Right lobe of liver (tissue), 6 donors: ENCODE measurements at regions not wholly inside any gene's neighbourhood (a gene's known extent, or its start where the extent isn't known, plus 50 kb on each side); places are given as distances from the start of the nearest gene placed in this dataset.

Source experiments
- ATAC-seq, 4 donors: fragments of 200-7000 bp; cut with Tn5 transposase; one replicate each; pipeline ENCODE4 v1.9.1; 2020; ENCODE audit warnings: mild to moderate bottlenecking in 4 of 4, moderate library complexity in 4 of 4
- DNase-seq, 3 donors: peaks; one replicate each; pipeline ENCODE4 v3.0.0-alpha.2; 2020
- H3K27ac ChIP-seq, 3 donors: fragments of 200-600 bp; one replicate each; pipeline ENCODE4 v1.8.0; 2022
- H3K27me3 ChIP-seq, 2 donors: fragments of 200-600 bp; one replicate each; pipeline ENCODE4 v1.8.0; 2022
- H3K36me3 ChIP-seq, 4 donors: fragments of 200-600 bp; sonication (generic) in 1 of 4; one replicate each; pipeline versions ENCODE4 v1.5.1 to v1.8.0; 2017 to 2022; ENCODE audit warnings: control low read depth in 1 of 4
- H3K4me1 ChIP-seq, 4 donors: fragments of 200-600 bp; sonication (generic) in 1 of 4; one replicate each; pipeline versions ENCODE4 v1.5.1 to v1.8.0; 2017 to 2022; ENCODE audit warnings: control low read depth in 1 of 4
- H3K4me3 ChIP-seq, 3 donors: fragments of 200-600 bp; one replicate each; pipeline ENCODE4 v1.8.0; 2022
- H3K9me3 ChIP-seq, 4 donors: fragments of 200-600 bp; sonication (generic) in 1 of 4; one replicate each; pipeline versions ENCODE4 v1.5.1 to v1.8.0; 2017 to 2022; ENCODE audit warnings: control low read depth in 1 of 4
- CTCF ChIP-seq, 4 donors: fragments of 200-600 bp in 3 of 4; fragments of 450-650 bp in 1 of 4; IDR thresholded peaks; one replicate each; pipeline versions ENCODE4 v1.5.1 to v1.8.0; 2016 to 2022; ENCODE audit warnings: antibody characterized with exemption in 4 of 4, mild to moderate bottlenecking in 2 of 4
- POLR2A ChIP-seq: fragments of 450-650 bp; IDR thresholded peaks from one replicate; pipeline ENCODE4 v1.6.1; 2017; ENCODE audit warnings: antibody characterized with exemption, mild to moderate bottlenecking
- WGBS: methylation state at CpG from one replicate; pipeline ENCODE4 v1.1.6; 2018; ENCODE audit warnings: low coverage, low lambda C conversion rate; ENCODE audit not compliant: insufficient coverage; ENCODE audit errors: missing lambda C conversion rate; 5-methylcytosine and 5-hydroxymethylcytosine counted together
- intact Hi-C, 2 donors: fragments of 100-400 bp; cut with DNase I; formaldehyde crosslinking; loops; one replicate each; pipeline versions ENCODE4 v1.11.2 to v1.14.1; 2022
- donor health status: DM: no; HTN: yes; CAD: no.
- donor health status: DM: no; HTN: no; CAD: no.
- donor health status: DM: no; HTN: no; CAD: no.
- donor health status: DM: no; HTN: yes; CAD: no.
- donor health status: DM: no; HTN: yes; CAD: no.

- ATAC-seq (no peak), DNase-seq (no peak)
- Histone ChIP-seq H3K4me3 (no peak overlapping the region), H3K9me3 (peaks cover 0 to 5% (median 0%) of the 10 kb centered on the region in 4 donors), H3K36me3 (no peaks in the 10 kb centered on the region), H3K27ac (no peak overlapping the region), H3K4me1 (no peaks in the 10 kb centered on the region), H3K27me3 (no peaks in the 10 kb centered on the region)
- intact Hi-C loops, result no loop called here
- 61% methylated on average over 2 of the region's 2 CpGs for WGBS
- TF ChIP-seq CTCF (IDR thresholded peaks at IDR 0.05), result no peak
- TF ChIP-seq POLR2A, result no peak
Measured at GRCh38 chr10:7025296-7025695, 385.5 kb downstream of the SFMBT2 start.

- ATAC-seq, result no peak
- intact Hi-C loops, result no loop called here
Measured at GRCh38 chr10:7015457-7015856, 395.4 kb downstream of the SFMBT2 start.

GRCh38 chr10:7014721-7015120, 396.1 kb downstream of the SFMBT2 start:
- no peak overlapping the region for H3K4me3 ChIP-seq
- TF ChIP-seq CTCF (IDR thresholded peaks at IDR 0.05), result no peak
- no peak for TF ChIP-seq POLR2A

More at GRCh38 chr10:7015457-7015856, 395.4 kb downstream of the SFMBT2 start:
- Histone ChIP-seq H3K4me1 (no peaks in the 10 kb centered on the region), H3K9me3 (no peaks in the 10 kb centered on the region), H3K36me3 (no peaks in the 10 kb centered on the region), H3K27me3 (no peaks in the 10 kb centered on the region), H3K4me3 (no peak overlapping the region), H3K27ac (no peak overlapping the region)
- TF ChIP-seq POLR2A, result no peak
- no peak for TF ChIP-seq CTCF (IDR thresholded peaks at IDR 0.05)
- 52% methylated on average over 4 of the region's 5 CpGs for whole genome bisulfite sequencing
- no peak for DNase-seq

GRCh38 chr10:7011994-7012393, 398.8 kb downstream of the SFMBT2 start:
- TF ChIP-seq CTCF (IDR thresholded peaks at IDR 0.05), result no peak
- no peak for TF ChIP-seq POLR2A
- Histone ChIP-seq H3K36me3 (no peaks in the 10 kb centered on the region), H3K27me3 (no peaks in the 10 kb centered on the region), H3K27ac (no peak overlapping the region), H3K4me3 (no peak overlapping the region), H3K4me1 (no peaks in the 10 kb centered on the region), H3K9me3 (no peaks in the 10 kb centered on the region)
- intact Hi-C loops, result no loop called here
- DNase-seq, result no peak
- WGBS, result 52% methylated on average over 2 of the region's 2 CpGs
- ATAC-seq, result no peak

More at GRCh38 chr10:7014721-7015120, 396.1 kb downstream of the SFMBT2 start:
- Histone ChIP-seq H3K27me3 (no peaks in the 10 kb centered on the region), H3K36me3 (no peaks in the 10 kb centered on the region), H3K4me1 (no peaks in the 10 kb centered on the region), H3K9me3 (no peaks in the 10 kb centered on the region), H3K27ac (no peak overlapping the region)
- ATAC-seq, result no peak
- no peak for DNase-seq
- intact Hi-C loops, result no loop called here
- WGBS, result 36% methylated on average over 4 of the region's 4 CpGs

GRCh38 chr10:7008645-7009044, 402.2 kb downstream of the SFMBT2 start:
- H3K9me3 ChIP-seq, result no peaks in the 10 kb centered on the region
- no peak overlapping the region for H3K27ac ChIP-seq
- no peaks in the 10 kb centered on the region for H3K36me3 ChIP-seq
- DNase-seq (no peak), ATAC-seq (no peak)
- no peaks in the 10 kb centered on the region for H3K4me1 ChIP-seq
- intact Hi-C loops, result no loop called here
- TF ChIP-seq CTCF (IDR thresholded peaks at IDR 0.05) (no peak), POLR2A (no peak)
- no peak overlapping the region for H3K4me3 ChIP-seq
- no peaks in the 10 kb centered on the region for H3K27me3 ChIP-seq
- 87% methylated on average over 2 of the region's 2 CpGs for WGBS
